ENCODE measurements at regions not wholly inside any gene's neighbourhood (a gene's known extent, or its start where the extent isn't known, plus 50 kb on each side); places are given as distances from the start of the nearest gene placed in this dataset.
"Not testable (repeated sequence)": the region's sequence is repeated elsewhere in the genome, so short reads cannot be mapped to it uniquely, and the experiment has no call there.

- TF ChIP-seq CTCF, POLR2A (IDR thresholded peaks at IDR 0.05): not testable (repeated sequence)
These were observed 4217.3 kb upstream of the OR11H1 start for GRCh38 chr22:11310647-11311046.
